Common myeloid progenitor, CD34-positive (primary cell): ENCODE measurements at regions not wholly inside any gene's neighbourhood (a gene's known extent, or its start where the extent isn't known, plus 50 kb on each side); places are given as distances from the start of the nearest gene placed in this dataset.

Source experiments
- CTCF ChIA-PET: fragments of 350-600 bp; sonication (Branson Sonifier 250); formaldehyde crosslinking; loops from one replicate; lab custom pipeline; 2021; ENCODE audit warnings: antibody characterized with exemption; lab: Charles Lee
- POLR2A ChIA-PET: fragments of 350-600 bp; sonication (Branson Sonifier 250); formaldehyde crosslinking; loops from one replicate; lab custom pipeline; 2021; ENCODE audit warnings: antibody characterized with exemption; lab: Charles Lee
- DNase-seq, 3 donors: peaks; one replicate each; pipeline versions ENCODE4 v3.0.0 to v3.0.0-alpha.2; 2013
- H3K27ac ChIP-seq, 2 experiments: 1 replicate in 1 of 2; 2 replicates in 1 of 2; pipeline ENCODE4 v1.7.0; 2013; ENCODE audit warnings: inconsistent platforms in 2 of 2, low read length in 2 of 2, mild to moderate bottlenecking in 2 of 2, low read depth in 1 of 2, moderate library complexity in 1 of 2; ENCODE audit not compliant: severe bottlenecking in 2 of 2, insufficient read depth in 1 of 2, poor library complexity in 1 of 2
- H3K27me3 ChIP-seq, 5 experiments: replicated peaks in 2 of 5; 1 replicate in 3 of 5; 2 replicates in 2 of 5; pipeline versions ENCODE4 v1.6.1 to v1.7.0; 2013; ENCODE audit warnings: low read length in 4 of 5, mild to moderate bottlenecking in 2 of 5, moderate library complexity in 2 of 5, inconsistent platforms in 1 of 5; ENCODE audit not compliant: insufficient read depth in 5 of 5, control insufficient read depth in 4 of 5
- H3K36me3 ChIP-seq, 4 experiments: 1 replicate in 2 of 4; 2 replicates in 2 of 4; pipeline versions ENCODE4 v1.6.1 to v1.7.0; 2013; ENCODE audit warnings: low read length in 3 of 4, control low read depth in 1 of 4, mild to moderate bottlenecking in 1 of 4; ENCODE audit not compliant: control insufficient read depth in 4 of 4, insufficient read depth in 4 of 4
- H3K4me1 ChIP-seq, 4 experiments: 1 replicate in 3 of 4; 2 replicates in 1 of 4; pipeline versions ENCODE4 v1.6.1 to v1.7.1; 2013; ENCODE audit warnings: low read length in 3 of 4, mild to moderate bottlenecking in 3 of 4, control low read depth in 1 of 4, inconsistent platforms in 1 of 4, moderate library complexity in 1 of 4; ENCODE audit not compliant: control insufficient read depth in 4 of 4, insufficient read depth in 4 of 4; ENCODE audit errors: control extremely low read depth in 1 of 4
- H3K4me3 ChIP-seq, 7 experiments: 1 replicate in 4 of 7; 2 replicates in 3 of 7; pipeline versions ENCODE4 v1.5.1 to v1.7.0; 2013; ENCODE audit warnings: mild to moderate bottlenecking in 7 of 7, low read length in 6 of 7, moderate library complexity in 6 of 7, inconsistent platforms in 2 of 7, low read depth in 2 of 7, control low read depth in 1 of 7; ENCODE audit not compliant: insufficient read depth in 4 of 7, control insufficient read depth in 1 of 7; ENCODE audit errors: extremely low read depth in 1 of 7
- H3K9me3 ChIP-seq, 5 experiments: 1 replicate in 4 of 5; 2 replicates in 1 of 5; pipeline versions ENCODE4 v1.6.1 to v1.7.1; 2013; ENCODE audit warnings: low read length in 4 of 5, mild to moderate bottlenecking in 2 of 5, inconsistent platforms in 1 of 5, low read depth in 1 of 5, moderate library complexity in 1 of 5; ENCODE audit not compliant: control insufficient read depth in 4 of 5, insufficient read depth in 2 of 5; ENCODE audit errors: control extremely low read depth in 1 of 5
- WGBS: methylation state at CpG from one replicate; pipeline ENCODE4 v1.1.5; 2013; ENCODE audit not compliant: insufficient coverage; 5-methylcytosine and 5-hydroxymethylcytosine counted together

DNA sequence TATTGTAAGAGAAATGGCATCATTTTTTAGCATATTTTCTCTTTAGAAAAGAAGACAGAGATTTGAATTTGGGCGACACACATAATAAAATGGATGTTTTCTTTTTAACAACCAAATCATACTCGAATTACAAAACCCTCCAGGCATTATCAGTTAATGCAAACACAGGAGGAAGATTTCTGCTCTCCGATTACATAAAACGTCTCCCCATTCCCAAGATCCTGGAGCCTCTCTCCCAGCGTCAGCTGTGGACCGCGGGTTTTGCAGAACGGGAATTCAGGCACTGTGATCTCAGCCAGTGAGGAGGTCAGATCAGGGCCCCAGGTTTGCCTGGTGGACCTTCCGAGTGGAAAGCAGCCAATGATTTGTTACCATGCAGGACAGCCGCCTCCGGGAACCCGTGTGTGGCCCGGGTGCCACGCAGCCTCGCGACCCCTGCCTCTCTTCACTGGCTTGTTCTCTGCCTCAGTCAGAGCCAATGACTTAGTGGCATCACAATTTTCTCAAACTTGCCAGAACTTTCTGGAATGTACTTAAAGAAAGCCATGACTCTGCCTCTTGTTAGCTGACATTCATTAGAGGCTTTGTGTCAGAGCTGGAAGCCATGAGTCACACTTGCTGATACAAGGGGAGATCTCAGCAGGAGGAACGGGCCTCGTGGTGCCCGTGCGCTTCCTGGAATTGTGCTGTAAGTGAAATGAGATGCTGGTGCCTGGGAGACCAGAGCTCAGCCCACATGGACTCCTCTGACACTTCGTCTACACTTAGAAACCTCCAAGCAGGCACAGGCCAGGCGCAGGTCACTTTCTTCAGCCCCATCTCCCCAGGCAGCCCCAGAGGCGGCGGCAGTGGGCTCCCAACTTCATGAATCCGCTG is 246.1 kb downstream of the KLF6 start:
- H3K27ac ChIP-seq = no peak overlapping the region
- H3K36me3 ChIP-seq = no peaks in the 10 kb centered on the region
- CTCF ChIA-PET = no interaction called here
- H3K4me1 ChIP-seq = no peaks in the 10 kb centered on the region
- no peaks in the 10 kb centered on the region for H3K9me3 ChIP-seq
- 98% methylated on average over 19 of the region's 25 CpGs for WGBS
- DNase-seq = peak in 1 of 3 donors; percentile 3
- no peak overlapping the region for H3K4me3 ChIP-seq
- H3K27me3 ChIP-seq = no peaks in the 10 kb centered on the region
- POLR2A ChIA-PET = no interaction called here

DNA sequence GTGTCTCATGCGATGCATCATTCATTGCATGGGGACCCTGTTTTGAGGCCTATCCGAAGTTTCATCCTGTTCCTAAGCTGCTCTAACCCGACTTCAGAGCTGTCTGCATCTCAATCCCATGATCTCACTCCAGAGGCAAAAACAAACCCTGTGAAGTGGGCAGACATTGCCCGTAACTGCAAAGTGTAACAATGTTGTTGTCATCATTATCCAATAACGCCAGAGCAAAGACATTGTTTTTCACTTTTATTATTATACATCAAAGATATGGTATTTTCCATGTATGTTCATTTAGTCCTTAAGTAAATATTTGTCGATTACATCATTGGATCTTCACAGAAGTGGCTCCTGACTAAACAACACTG is 246.7 kb downstream of the KLF6 start:
- Histone ChIP-seq H3K36me3 (no peaks in the 10 kb centered on the region), H3K9me3 (no peaks in the 10 kb centered on the region), H3K4me1 (no peaks in the 10 kb centered on the region), H3K4me3 (no peak overlapping the region), H3K27ac (no peak overlapping the region), H3K27me3 (no peaks in the 10 kb centered on the region)
- ChIA-PET CTCF (no interaction called here), POLR2A (no interaction called here)
- DNase-seq = no peak
- 100% methylated on average over 4 of the region's 6 CpGs for WGBS

DNA sequence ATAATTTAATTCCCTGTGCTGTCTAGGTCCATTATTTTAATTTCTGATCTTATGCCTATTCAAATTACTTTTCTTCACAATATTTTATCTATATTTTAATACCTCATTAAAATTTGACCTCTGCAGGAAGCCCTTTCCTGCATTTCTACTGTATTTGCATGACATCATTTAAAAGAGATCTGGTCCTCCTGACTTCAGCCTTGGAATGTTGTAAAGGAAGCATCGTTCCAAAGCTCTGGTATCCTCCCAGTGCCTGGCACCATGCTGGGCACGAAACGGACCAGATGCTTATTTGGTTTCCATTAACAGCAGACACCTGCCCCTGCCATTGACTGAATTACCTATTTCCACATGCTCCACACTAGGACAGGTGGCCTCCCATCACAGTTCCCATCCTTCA is 247.5 kb downstream of the KLF6 start:
- WGBS = 85% methylated on average over 3 of the region's 3 CpGs
- CTCF ChIA-PET = no interaction called here
- no peaks in the 10 kb centered on the region for H3K4me1 ChIP-seq
- no peaks in the 10 kb centered on the region for H3K9me3 ChIP-seq
- no peaks in the 10 kb centered on the region for H3K36me3 ChIP-seq
- H3K27ac ChIP-seq = no peak overlapping the region
- DNase-seq = no peak
- POLR2A ChIA-PET = no interaction called here
- H3K27me3 ChIP-seq = no peaks in the 10 kb centered on the region
- no peak overlapping the region for H3K4me3 ChIP-seq

DNA sequence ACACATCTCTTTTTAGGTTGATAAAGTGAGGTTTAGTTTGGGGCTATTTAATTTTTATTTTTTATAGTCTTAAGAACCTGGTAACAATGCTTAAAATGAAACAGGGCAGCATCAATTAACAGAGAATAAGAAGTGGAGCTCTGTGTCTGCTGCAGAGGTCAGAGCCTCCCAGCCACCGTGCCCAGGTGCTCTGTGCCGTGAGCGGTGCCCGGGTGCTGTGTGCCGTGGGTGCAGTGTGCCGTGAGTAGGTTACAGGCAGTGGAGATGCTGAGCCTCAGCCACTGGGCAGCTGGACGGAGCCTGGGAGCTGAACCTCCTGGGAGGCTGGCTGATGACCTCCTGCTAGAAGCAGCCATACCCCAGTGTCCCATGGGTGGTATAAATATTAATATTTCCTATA is 250.0 kb downstream of the KLF6 start:
- CTCF ChIA-PET = no interaction called here
- Histone ChIP-seq H3K36me3 (no peaks in the 10 kb centered on the region), H3K4me1 (no peaks in the 10 kb centered on the region), H3K27ac (no peak overlapping the region), H3K27me3 (no peaks in the 10 kb centered on the region), H3K4me3 (no peak overlapping the region), H3K9me3 (no peaks in the 10 kb centered on the region)
- WGBS = 100% methylated on average over 7 of the region's 7 CpGs
- POLR2A ChIA-PET = no interaction called here
- no peak for DNase-seq

DNA sequence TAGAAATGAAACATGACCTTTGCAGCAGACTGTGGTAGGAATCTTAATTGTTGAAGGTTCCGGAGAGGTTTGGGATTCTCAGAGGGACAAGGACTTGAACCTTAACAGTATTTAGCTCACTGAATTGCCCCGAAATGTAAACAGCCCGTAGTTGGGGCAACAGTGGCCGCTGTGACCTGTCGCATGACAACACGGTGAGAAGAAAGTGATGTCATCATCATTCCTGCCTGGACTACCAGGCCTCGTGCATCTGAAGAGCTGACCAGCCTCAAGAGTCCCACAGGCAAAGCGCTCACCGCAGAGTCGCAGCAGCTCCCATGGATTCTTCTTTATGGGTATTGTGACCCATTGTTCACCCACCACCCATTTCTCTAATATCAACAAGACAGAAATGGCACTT is 250.6 kb downstream of the KLF6 start:
- CTCF ChIA-PET = no interaction called here
- H3K9me3 ChIP-seq = no peaks in the 10 kb centered on the region

DNA sequence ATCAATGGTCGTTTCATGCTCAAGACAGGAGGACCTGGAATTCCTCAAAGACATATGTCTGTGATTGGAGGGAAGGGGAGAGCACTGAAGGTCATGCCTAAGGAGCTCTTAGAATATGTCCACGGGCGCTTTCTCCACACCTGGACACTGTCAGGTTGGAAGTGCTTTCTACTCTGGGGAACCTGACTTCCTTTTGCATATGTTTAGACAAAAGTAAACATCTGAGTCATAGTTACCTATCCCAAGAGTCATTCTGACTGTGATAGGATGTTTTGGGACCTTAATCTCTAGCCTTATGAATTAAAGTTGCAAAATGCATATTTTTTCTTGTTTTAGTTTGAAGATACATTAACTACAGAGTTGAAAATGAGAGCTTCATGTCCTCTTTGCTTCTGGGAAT is 251.7 kb downstream of the KLF6 start:
- Histone ChIP-seq H3K27ac (no peak overlapping the region), H3K4me1 (no peaks in the 10 kb centered on the region), H3K27me3 (no peaks in the 10 kb centered on the region), H3K36me3 (no peaks in the 10 kb centered on the region), H3K4me3 (no peak overlapping the region), H3K9me3 (no peaks in the 10 kb centered on the region)
- ChIA-PET CTCF (no interaction called here), POLR2A (no interaction called here)
- no peak for DNase-seq
- WGBS = 100% methylated on average over 1 of the region's 3 CpGs

More for the DNA sequence above, 250.6 kb downstream of the KLF6 start:
- H3K27ac ChIP-seq = no peak overlapping the region
- no peaks in the 10 kb centered on the region for H3K36me3 ChIP-seq
- H3K4me3 ChIP-seq = no peak overlapping the region
- WGBS = 93% methylated on average over 10 of the region's 10 CpGs
- POLR2A ChIA-PET = no interaction called here
- no peaks in the 10 kb centered on the region for H3K27me3 ChIP-seq
- H3K4me1 ChIP-seq = no peaks in the 10 kb centered on the region
- no peak for DNase-seq

DNA sequence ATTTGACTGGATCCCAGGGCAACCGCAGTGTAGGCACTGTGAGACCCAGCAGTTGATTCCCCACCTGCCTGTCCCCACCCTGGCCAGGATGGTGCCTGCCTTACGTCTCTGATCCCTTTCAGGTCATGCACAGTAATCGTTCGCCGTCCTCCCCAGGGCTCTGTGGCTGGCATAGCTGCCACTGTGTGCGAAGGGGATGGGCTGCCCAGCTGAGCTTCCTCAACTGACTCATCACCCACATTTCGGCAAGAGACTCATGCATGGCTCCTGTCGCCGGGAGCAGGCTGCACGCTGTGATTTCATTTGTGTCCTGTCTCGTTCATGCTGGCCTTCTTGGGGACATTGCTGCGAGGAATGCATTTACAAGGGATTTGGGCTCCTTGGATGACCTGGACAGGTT is 252.4 kb downstream of the KLF6 start:
- no peak for DNase-seq
- ChIA-PET CTCF (no interaction called here), POLR2A (no interaction called here)
- Histone ChIP-seq H3K27me3 (no peaks in the 10 kb centered on the region), H3K4me1 (no peaks in the 10 kb centered on the region), H3K36me3 (no peaks in the 10 kb centered on the region), H3K27ac (no peak overlapping the region), H3K9me3 (no peaks in the 10 kb centered on the region), H3K4me3 (no peak overlapping the region)
- WGBS = 99% methylated on average over 7 of the region's 12 CpGs
